A673 (cell line): ENCODE measurements at regions not wholly inside any gene's neighbourhood (a gene's known extent, or its start where the extent isn't known, plus 50 kb on each side); places are given as distances from the start of the nearest gene placed in this dataset.

Experiments used
- EZH2 ChIP-seq: fragments of 200-600 bp; sonication (generic); IDR thresholded peaks from 2 replicates; pipeline ENCODE4 v1.6.1; 2017; ENCODE audit warnings: borderline replicate concordance, low read depth, mild to moderate bottlenecking, mixed read lengths, antibody characterized with exemption, low read length; ENCODE audit not compliant: poor library complexity, severe bottlenecking
- TF ChIP-seq, protein P1 (sequence below): fragments of 300-800, 200-600 bp; sonication (generic); conservative IDR thresholded peaks from 2 replicates; pipeline ENCODE4 v1.5.1; 2017; ENCODE audit warnings: low read depth, mild to moderate bottlenecking, antibody characterized with exemption, low read length, moderate library complexity, mixed read lengths

DNA sequence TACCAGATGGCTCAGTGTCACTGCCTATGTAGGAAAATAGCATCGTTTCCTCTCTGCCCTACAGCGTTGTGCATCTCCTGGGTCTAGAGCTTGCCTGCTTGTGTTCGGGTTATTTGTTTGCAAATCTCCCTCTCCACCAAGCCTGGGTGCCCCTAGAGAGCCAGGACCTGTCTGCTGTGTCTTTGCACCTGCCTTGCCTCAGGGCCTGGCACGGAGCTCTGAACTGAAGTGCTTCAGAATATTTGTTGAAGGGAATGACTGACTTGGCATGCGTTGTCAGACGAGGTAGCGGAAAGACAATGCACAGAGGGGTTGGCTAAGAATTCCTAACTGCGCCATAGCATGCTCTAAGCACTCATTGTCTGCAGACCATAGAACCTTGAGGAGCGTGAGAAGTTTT lies 263.4 kb downstream of the FGF9 start:
- TF ChIP-seq, protein P1, sequence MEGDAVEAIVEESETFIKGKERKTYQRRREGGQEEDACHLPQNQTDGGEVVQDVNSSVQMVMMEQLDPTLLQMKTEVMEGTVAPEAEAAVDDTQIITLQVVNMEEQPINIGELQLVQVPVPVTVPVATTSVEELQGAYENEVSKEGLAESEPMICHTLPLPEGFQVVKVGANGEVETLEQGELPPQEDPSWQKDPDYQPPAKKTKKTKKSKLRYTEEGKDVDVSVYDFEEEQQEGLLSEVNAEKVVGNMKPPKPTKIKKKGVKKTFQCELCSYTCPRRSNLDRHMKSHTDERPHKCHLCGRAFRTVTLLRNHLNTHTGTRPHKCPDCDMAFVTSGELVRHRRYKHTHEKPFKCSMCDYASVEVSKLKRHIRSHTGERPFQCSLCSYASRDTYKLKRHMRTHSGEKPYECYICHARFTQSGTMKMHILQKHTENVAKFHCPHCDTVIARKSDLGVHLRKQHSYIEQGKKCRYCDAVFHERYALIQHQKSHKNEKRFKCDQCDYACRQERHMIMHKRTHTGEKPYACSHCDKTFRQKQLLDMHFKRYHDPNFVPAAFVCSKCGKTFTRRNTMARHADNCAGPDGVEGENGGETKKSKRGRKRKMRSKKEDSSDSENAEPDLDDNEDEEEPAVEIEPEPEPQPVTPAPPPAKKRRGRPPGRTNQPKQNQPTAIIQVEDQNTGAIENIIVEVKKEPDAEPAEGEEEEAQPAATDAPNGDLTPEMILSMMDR, result no peak
- no peak for TF ChIP-seq EZH2
